Naive thymus-derived CD4-positive, alpha-beta T cell (primary cell): ENCODE measurements at regions not wholly inside any gene's neighbourhood (a gene's known extent, or its start where the extent isn't known, plus 50 kb on each side); places are given as distances from the start of the nearest gene placed in this dataset.
A peak's percentile ranks its signal among the peaks of the same experiment; 100 is the strongest.

Experiments
- ATAC-seq: fragments of 150-1000 bp; cut with Tn5 transposase; 2 replicates; pipeline ENCODE4 v1.10.0; 2021; ENCODE audit warnings: mild to moderate bottlenecking, moderate library complexity
- CTCF ChIA-PET: fragments of 350-600 bp; sonication (Branson Sonifier 250); formaldehyde crosslinking; loops from one replicate; lab custom pipeline; 2021; ENCODE audit warnings: antibody characterized with exemption; lab: Charles Lee
- POLR2A ChIA-PET: fragments of 350-600 bp; sonication (Branson Sonifier 250); formaldehyde crosslinking; loops from one replicate; lab custom pipeline; 2021; ENCODE audit warnings: antibody characterized with exemption, inconsistent platforms; lab: Charles Lee
- DNase-seq, 9 donors: peaks; one replicate each; pipeline versions ENCODE4 v3.0.0 to v3.0.0-alpha.2; 2020 to 2022; ENCODE audit warnings: mixed read lengths in 1 of 9
- H3K27ac ChIP-seq: one replicate; pipeline ENCODE4 v1.7.0; 2013; ENCODE audit warnings: mild to moderate bottlenecking, low read depth, low read length, moderate library complexity
- H3K27me3 ChIP-seq, 2 donors: one replicate each; pipeline ENCODE4 v1.7.0; 2013; ENCODE audit warnings: low read length in 2 of 2, mild to moderate bottlenecking in 2 of 2, moderate library complexity in 2 of 2; ENCODE audit not compliant: control insufficient read depth in 2 of 2, insufficient read depth in 2 of 2
- H3K36me3 ChIP-seq, 3 experiments: 1 replicate in 2 of 3; 2 replicates in 1 of 3; pipeline ENCODE4 v1.7.0; 2013; ENCODE audit warnings: low read length in 3 of 3, mild to moderate bottlenecking in 3 of 3, moderate library complexity in 1 of 3; ENCODE audit not compliant: insufficient read depth in 3 of 3, control insufficient read depth in 2 of 3
- H3K4me1 ChIP-seq, 2 donors: one replicate each; pipeline ENCODE4 v1.7.0; 2013; ENCODE audit warnings: low read length in 2 of 2, mild to moderate bottlenecking in 2 of 2, moderate library complexity in 1 of 2; ENCODE audit not compliant: control insufficient read depth in 2 of 2, insufficient read depth in 2 of 2
- H3K4me3 ChIP-seq: 2 replicates; pipeline ENCODE4 v1.7.0; 2013; ENCODE audit warnings: mild to moderate bottlenecking, low read length
- H3K9me3 ChIP-seq, 3 experiments: 1 replicate in 2 of 3; 2 replicates in 1 of 3; pipeline ENCODE4 v1.7.0; 2013; ENCODE audit warnings: low read length in 3 of 3; ENCODE audit not compliant: control insufficient read depth in 2 of 3
- H3K27ac Mint-ChIP-seq, 9 donors: one replicate each; pipeline ENCODE4 v1.8.0; 2020 to 2022; ENCODE audit warnings: mixed read lengths in 9 of 9, mild to moderate bottlenecking in 8 of 9, moderate library complexity in 5 of 9, inconsistent platforms in 2 of 9
- H3K27me3 Mint-ChIP-seq, 5 donors: one replicate each; pipeline ENCODE4 v1.8.0; 2021 to 2022; ENCODE audit warnings: mixed read lengths in 5 of 5, mild to moderate bottlenecking in 1 of 5
- H3K36me3 Mint-ChIP-seq, 5 donors: one replicate each; pipeline ENCODE4 v1.8.0; 2020 to 2022; ENCODE audit warnings: mixed read lengths in 5 of 5, mild to moderate bottlenecking in 3 of 5, inconsistent platforms in 1 of 5
- H3K4me1 Mint-ChIP-seq, 7 donors: one replicate each; pipeline ENCODE4 v1.8.0; 2020 to 2022; ENCODE audit warnings: mixed read lengths in 7 of 7, mild to moderate bottlenecking in 3 of 7, inconsistent platforms in 1 of 7
- H3K4me3 Mint-ChIP-seq, 10 donors: one replicate each; pipeline ENCODE4 v1.8.0; 2020 to 2022; ENCODE audit warnings: mild to moderate bottlenecking in 10 of 10, mixed read lengths in 10 of 10, moderate library complexity in 6 of 10, inconsistent platforms in 2 of 10
- H3K9me3 Mint-ChIP-seq, 11 donors: one replicate each; pipeline ENCODE4 v1.8.0; 2020 to 2022; ENCODE audit warnings: mixed read lengths in 11 of 11, mild to moderate bottlenecking in 4 of 11, inconsistent platforms in 1 of 11, moderate library complexity in 1 of 11
- intact Hi-C, 2 donors: fragments of 100-400 bp; cut with micrococcal nuclease; formaldehyde crosslinking; loops; one replicate each; pipeline ENCODE4 v1.15.1; 2023

- CTCF ChIA-PET, result interaction anchor here (1.0 to 4.2 kb wide), 4 partner anchors 17 to 192 kb away, joined by 3 to 20 read pairs (median 8); partner anchors contain the start of gene FUT8
- POLR2A ChIA-PET, result interaction anchor here (0.9 to 1.3 kb wide), 3 partner anchors 63 to 189 kb away, joined by 3 to 6 read pairs (median 5); partner anchors contain the start of gene FUT8
Measured at GRCh38 chr14:65223636-65224035, 121.3 kb upstream of the MAX start.

GRCh38 chr14:65224799-65225198 is 122.5 kb upstream of the MAX start:
- intact Hi-C loops, result loop anchor here (5.0 to 10.0 kb wide), 3 partner anchors 113 to 133 kb away; no protein-coding TSS in a partner anchor
- ChIA-PET POLR2A (interaction anchor here (1.3 kb wide), 1 partner anchor 188 kb away, joined by 5 read pairs; the partner anchor contains the start of gene FUT8), CTCF (interaction anchor here (0.6 to 4.2 kb wide), 5 partner anchors 79 to 273 kb away, joined by 3 to 20 read pairs (median 4); partner anchors contain the start of gene FUT8)
- no peak overlapping the region for H3K27ac ChIP-seq
- Mint-ChIP-seq H3K9me3 (no peaks in the 10 kb centered on the region), H3K27ac (peak overlapping the region; percentile 18 to 84 (median 65)), H3K27me3 (no peaks in the 10 kb centered on the region), H3K4me3 (peak overlapping the region; percentile 18 to 75 (median 64)), H3K36me3 (peaks cover 0 to 5% (median 0%) of the 10 kb centered on the region in 5 donors), H3K4me1 (peaks cover 25 to 75% (median 58%) of the 10 kb centered on the region in 7 donors)
- peaks cover 4 to 23% of the 10 kb centered on the region in 2 donors for H3K4me1 ChIP-seq
- DNase-seq, result no peak
- no peaks in the 10 kb centered on the region for H3K27me3 ChIP-seq
- no peaks in the 10 kb centered on the region for H3K9me3 ChIP-seq
- ATAC-seq, result no peak
- no peaks in the 10 kb centered on the region for H3K36me3 ChIP-seq
- no peak overlapping the region for H3K4me3 ChIP-seq

More at GRCh38 chr14:65223636-65224035, 121.3 kb upstream of the MAX start:
- Histone ChIP-seq H3K27ac (no peak overlapping the region), H3K9me3 (no peaks in the 10 kb centered on the region), H3K4me1 (peaks cover 4 to 18% of the 10 kb centered on the region in 2 donors), H3K27me3 (no peaks in the 10 kb centered on the region), H3K4me3 (no peak overlapping the region), H3K36me3 (no peaks in the 10 kb centered on the region)
- H3K4me1 Mint-ChIP-seq, result peaks cover 13 to 63% (median 47%) of the 10 kb centered on the region in 7 donors
- peak overlapping the region in 4 of 9 donors; percentile 9 to 55 (median 44) for H3K27ac Mint-ChIP-seq
- no peaks in the 10 kb centered on the region for H3K9me3 Mint-ChIP-seq
- H3K27me3 Mint-ChIP-seq, result no peaks in the 10 kb centered on the region
- ATAC-seq (no peak), DNase-seq (no peak)
- intact Hi-C loops, result loop anchor here (2.0 to 10.0 kb wide), 5 partner anchors 19 to 134 kb away; no protein-coding TSS in a partner anchor
- H3K4me3 Mint-ChIP-seq, result peak overlapping the region in 3 of 10 donors; percentile 11 to 37 (median 21)
- H3K36me3 Mint-ChIP-seq, result peaks cover 0 to 5% (median 0%) of the 10 kb centered on the region in 5 donors

GRCh38 chr14:65225299-65226159 is 123.2 kb upstream of the MAX start:
- ATAC-seq, result no peak
- no peak overlapping the region for H3K27ac ChIP-seq
- no peaks in the 10 kb centered on the region for H3K27me3 ChIP-seq
- H3K4me1 Mint-ChIP-seq, result peaks cover 32 to 82% (median 65%) of the 10 kb centered on the region in 7 donors
- ChIA-PET POLR2A (interaction anchor here (0.8 to 1.3 kb wide), 4 partner anchors 20 to 187 kb away, joined by 3 to 5 read pairs (median 4); partner anchors contain the start of gene FUT8), CTCF (interaction anchor here (0.7 to 1.9 kb wide), 4 partner anchors 17 to 186 kb away, joined by 3 to 6 read pairs (median 3); no protein-coding TSS in a partner anchor)
- H3K27me3 Mint-ChIP-seq, result no peaks in the 10 kb centered on the region
- peak overlapping the region in 6 of 9 donors; percentile 18 to 84 (median 48) for H3K27ac Mint-ChIP-seq
- no peaks in the 10 kb centered on the region for H3K9me3 Mint-ChIP-seq
- H3K4me3 Mint-ChIP-seq, result peak overlapping the region in 7 of 10 donors; percentile 5 to 67 (median 25)
- H3K4me1 ChIP-seq, result peaks cover 4 to 29% of the 10 kb centered on the region in 2 donors
- no peaks in the 10 kb centered on the region for H3K36me3 ChIP-seq
- H3K9me3 ChIP-seq, result no peaks in the 10 kb centered on the region
- H3K36me3 Mint-ChIP-seq, result peaks cover 0 to 6% (median 0%) of the 10 kb centered on the region in 5 donors
- H3K4me3 ChIP-seq, result no peak overlapping the region
- intact Hi-C loops, result loop anchor here in 1 of 2 donors (10.0 kb wide), 1 partner anchor 129 kb away; no protein-coding TSS in a partner anchor
- no peak for DNase-seq

GRCh38 chr14:65226824-65227604 is 124.7 kb upstream of the MAX start:
- POLR2A ChIA-PET, result interaction anchor here (1.0 to 1.1 kb wide), 2 partner anchors 60 to 107 kb away, joined by 3 to 5 read pairs; no protein-coding TSS in a partner anchor
- peaks cover 0 to 6% (median 0%) of the 10 kb centered on the region in 5 donors for H3K36me3 Mint-ChIP-seq
- H3K4me1 ChIP-seq, result peaks cover 4 to 29% of the 10 kb centered on the region in 2 donors

GRCh38 chr14:65228436-65228835 is 126.1 kb upstream of the MAX start:
- no peaks in the 10 kb centered on the region for H3K27me3 ChIP-seq
- no peaks in the 10 kb centered on the region for H3K9me3 ChIP-seq
- H3K27ac Mint-ChIP-seq, result peak overlapping the region in 5 of 9 donors; percentile 34 to 99 (median 96)
- H3K4me3 ChIP-seq, result no peak overlapping the region
- H3K27ac ChIP-seq, result no peak overlapping the region
- DNase-seq (no peak), ATAC-seq (peak; percentile 29)
- intact Hi-C loops, result loop anchor here in 1 of 2 donors (2.0 to 10.0 kb wide), 2 partner anchors 58 to 126 kb away; no protein-coding TSS in a partner anchor
- no peaks in the 10 kb centered on the region for H3K27me3 Mint-ChIP-seq
- no peaks in the 10 kb centered on the region for H3K9me3 Mint-ChIP-seq
- H3K4me1 ChIP-seq, result peaks cover 4 to 20% of the 10 kb centered on the region in 2 donors
- H3K4me1 Mint-ChIP-seq, result peaks cover 32 to 66% (median 55%) of the 10 kb centered on the region in 7 donors
- no peaks in the 10 kb centered on the region for H3K36me3 ChIP-seq
- POLR2A ChIA-PET, result interaction anchor here (0.8 to 1.9 kb wide), 3 partner anchors 14 to 239 kb away, joined by 3 to 7 read pairs (median 3); no protein-coding TSS in a partner anchor
- CTCF ChIA-PET, result interaction anchor here (0.7 kb wide), 1 partner anchor 13 kb away, joined by 3 read pairs; no protein-coding TSS in a partner anchor
- peaks cover 0 to 9% (median 0%) of the 10 kb centered on the region in 5 donors for H3K36me3 Mint-ChIP-seq
- H3K4me3 Mint-ChIP-seq, result peak overlapping the region in 9 of 10 donors; percentile 11 to 93 (median 55)

More at GRCh38 chr14:65226824-65227604, 124.7 kb upstream of the MAX start:
- no peak overlapping the region for H3K27ac ChIP-seq
- Mint-ChIP-seq H3K4me3 (no peak overlapping the region), H3K4me1 (peaks cover 33 to 74% (median 66%) of the 10 kb centered on the region in 7 donors), H3K27me3 (no peaks in the 10 kb centered on the region), H3K27ac (peak overlapping the region in 3 of 9 donors; percentile 5 to 80 (median 38)), H3K9me3 (no peaks in the 10 kb centered on the region)
- DNase-seq, result no peak
- intact Hi-C loops, result loop anchor here in 1 of 2 donors (10.0 kb wide), 1 partner anchor 128 kb away; no protein-coding TSS in a partner anchor
- ATAC-seq, result no peak
- H3K4me3 ChIP-seq, result no peak overlapping the region
- CTCF ChIA-PET, result interaction anchor here (0.6 to 1.9 kb wide), 3 partner anchors 12 to 184 kb away, joined by 3 to 6 read pairs (median 3); no protein-coding TSS in a partner anchor
- H3K27me3 ChIP-seq, result no peaks in the 10 kb centered on the region
- H3K9me3 ChIP-seq, result no peaks in the 10 kb centered on the region
- H3K36me3 ChIP-seq, result no peaks in the 10 kb centered on the region
